DND-41 (cell line): ENCODE measurements at regions not wholly inside any gene's neighbourhood (a gene's known extent, or its start where the extent isn't known, plus 50 kb on each side); places are given as distances from the start of the nearest gene placed in this dataset.
"Not testable (repeated sequence)": the region's sequence is repeated elsewhere in the genome, so short reads cannot be mapped to it uniquely, and the experiment has no call there.

Source experiments
- ATAC-seq: fragments of 200-7000 bp; cut with Tn5 transposase; 3 replicates; pipeline ENCODE4 v1.9.1; 2021; ENCODE audit warnings: low read depth; ENCODE audit not compliant: insufficient read depth
- DNase-seq: peaks from one replicate; pipeline ENCODE4 v3.0.0-alpha.2; 2020
- H2AFZ ChIP-seq: 2 replicates; pipeline ENCODE4 v1.6.0; 2012; ENCODE audit warnings: low read depth, low read length
- H3K27ac ChIP-seq: 2 replicates; pipeline ENCODE4 v1.5.1; 2012; ENCODE audit warnings: low read length, inconsistent platforms
- H3K27me3 ChIP-seq: fragments of 200-600 bp; sonication (generic); 2 replicates; pipeline ENCODE4 v1.6.0; 2012; ENCODE audit warnings: low read length, mild to moderate bottlenecking, inconsistent platforms; ENCODE audit not compliant: insufficient read depth, poor library complexity
- H3K36me3 ChIP-seq: 2 replicates; pipeline ENCODE4 v1.5.1; 2012; ENCODE audit warnings: low read length, inconsistent platforms; ENCODE audit not compliant: insufficient read depth
- H3K4me1 ChIP-seq: 2 replicates; pipeline ENCODE4 v1.5.1; 2012; ENCODE audit warnings: mild to moderate bottlenecking, low read length; ENCODE audit not compliant: insufficient read depth
- H3K4me2 ChIP-seq: 2 replicates; pipeline ENCODE4 v1.6.0; 2012; ENCODE audit warnings: mild to moderate bottlenecking, moderate library complexity, low read length, inconsistent platforms; ENCODE audit not compliant: insufficient read depth
- H3K4me3 ChIP-seq, 2 experiments: fragments of 200-600 bp in 1 of 2; shearing (Covaris generic) in 1 of 2; 2 replicates each; pipeline ENCODE4 v1.5.1; 2012 to 2016; ENCODE audit warnings: inconsistent platforms in 2 of 2, low read length in 2 of 2, mild to moderate bottlenecking in 2 of 2, low read depth in 1 of 2, moderate library complexity in 1 of 2
- H3K79me2 ChIP-seq: 2 replicates; pipeline ENCODE4 v1.6.0; 2012; ENCODE audit warnings: low read length, inconsistent platforms; ENCODE audit not compliant: insufficient read depth
- H3K9ac ChIP-seq: 2 replicates; pipeline ENCODE4 v1.6.0; 2012; ENCODE audit warnings: low read depth, mild to moderate bottlenecking, inconsistent platforms, low read length, moderate library complexity
- H3K9me3 ChIP-seq: 2 replicates; pipeline ENCODE4 v1.5.1; 2012; ENCODE audit warnings: low read length, moderate library complexity, mild to moderate bottlenecking, inconsistent platforms; ENCODE audit not compliant: insufficient read depth, severe bottlenecking
- H4K20me1 ChIP-seq: 2 replicates; pipeline ENCODE4 v1.6.0; 2012; ENCODE audit warnings: low read length; ENCODE audit not compliant: insufficient read depth
- EZH2 ChIP-seq: IDR thresholded peaks from 3 replicates; pipeline ENCODE4 v1.6.1; 2012; ENCODE audit warnings: borderline replicate concordance, low read depth, mild to moderate bottlenecking, moderate library complexity, low read length, inconsistent platforms; ENCODE audit not compliant: severe bottlenecking
- TF ChIP-seq, protein P1 (sequence below): IDR thresholded peaks from 2 replicates; pipeline ENCODE4 v1.5.1; 2012; ENCODE audit warnings: borderline replicate concordance, low read length, moderate library complexity, mild to moderate bottlenecking; ENCODE audit not compliant: poor library complexity, severe bottlenecking; ENCODE audit errors: extremely low read depth

- Histone ChIP-seq H3K4me1 (no peaks in the 10 kb centered on the region), H2AFZ (no peak overlapping the region), H3K27ac (no peak overlapping the region), H3K9ac (no peak overlapping the region), H3K4me2 (no peak overlapping the region), H3K9me3 (no peaks in the 10 kb centered on the region), H3K36me3 (no peaks in the 10 kb centered on the region), H3K27me3 (peaks cover 3% of the 10 kb centered on the region), H3K79me2 (no peaks in the 10 kb centered on the region), H3K4me3 (no peak overlapping the region), H4K20me1 (no peaks in the 10 kb centered on the region)
- ATAC-seq (no peak), DNase-seq (no peak)
- TF ChIP-seq, protein P1, sequence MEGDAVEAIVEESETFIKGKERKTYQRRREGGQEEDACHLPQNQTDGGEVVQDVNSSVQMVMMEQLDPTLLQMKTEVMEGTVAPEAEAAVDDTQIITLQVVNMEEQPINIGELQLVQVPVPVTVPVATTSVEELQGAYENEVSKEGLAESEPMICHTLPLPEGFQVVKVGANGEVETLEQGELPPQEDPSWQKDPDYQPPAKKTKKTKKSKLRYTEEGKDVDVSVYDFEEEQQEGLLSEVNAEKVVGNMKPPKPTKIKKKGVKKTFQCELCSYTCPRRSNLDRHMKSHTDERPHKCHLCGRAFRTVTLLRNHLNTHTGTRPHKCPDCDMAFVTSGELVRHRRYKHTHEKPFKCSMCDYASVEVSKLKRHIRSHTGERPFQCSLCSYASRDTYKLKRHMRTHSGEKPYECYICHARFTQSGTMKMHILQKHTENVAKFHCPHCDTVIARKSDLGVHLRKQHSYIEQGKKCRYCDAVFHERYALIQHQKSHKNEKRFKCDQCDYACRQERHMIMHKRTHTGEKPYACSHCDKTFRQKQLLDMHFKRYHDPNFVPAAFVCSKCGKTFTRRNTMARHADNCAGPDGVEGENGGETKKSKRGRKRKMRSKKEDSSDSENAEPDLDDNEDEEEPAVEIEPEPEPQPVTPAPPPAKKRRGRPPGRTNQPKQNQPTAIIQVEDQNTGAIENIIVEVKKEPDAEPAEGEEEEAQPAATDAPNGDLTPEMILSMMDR, result no peak
- TF ChIP-seq EZH2, result no peak
These were observed 304.1 kb downstream of the SH3GL2 start for GRCh38 chr9:17882688-17883594.

- H3K4me3 ChIP-seq, result no peak overlapping the region
- no peak overlapping the region for H3K27ac ChIP-seq
- no peak for ATAC-seq
These were observed 309.2 kb downstream of the SH3GL2 start for GRCh38 chr9:17888066-17888465.

DNA sequence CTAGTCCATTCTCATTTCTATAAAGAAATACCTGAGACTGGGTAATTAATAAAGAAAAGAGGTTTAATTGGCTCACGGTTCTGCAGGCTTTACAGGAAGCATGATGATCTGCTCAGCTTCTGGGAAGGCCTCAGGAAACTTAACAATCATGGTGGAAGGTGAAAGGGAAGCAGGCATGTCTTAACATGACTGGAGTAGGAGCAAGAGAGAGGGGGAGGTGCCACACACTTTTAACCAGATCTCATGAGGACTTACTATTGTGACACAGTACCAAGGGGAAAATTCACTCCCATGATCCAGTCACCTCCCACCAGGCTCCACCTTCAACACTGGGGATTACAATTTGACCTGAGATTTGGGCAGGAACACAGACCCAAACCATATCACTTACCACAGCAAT lies 310.1 kb downstream of the SH3GL2 start:
- not testable (repeated sequence) for ATAC-seq, H3K9ac ChIP-seq, H2AFZ ChIP-seq, DNase-seq, H4K20me1 ChIP-seq, H3K27ac ChIP-seq, H3K4me1 ChIP-seq, H3K36me3 ChIP-seq, H3K27me3 ChIP-seq, H3K79me2 ChIP-seq, H3K9me3 ChIP-seq, H3K4me3 ChIP-seq, H3K4me2 ChIP-seq

More at GRCh38 chr9:17888066-17888465, 309.2 kb downstream of the SH3GL2 start:
- H3K4me2 ChIP-seq, result no peak overlapping the region
- no peak for DNase-seq
- H3K79me2 ChIP-seq, result no peaks in the 10 kb centered on the region
- no peaks in the 10 kb centered on the region for H3K36me3 ChIP-seq
- TF ChIP-seq, protein P1, result no peak
- no peak for TF ChIP-seq EZH2
- H2AFZ ChIP-seq, result no peak overlapping the region
- H3K9me3 ChIP-seq, result no peaks in the 10 kb centered on the region
- no peaks in the 10 kb centered on the region for H3K4me1 ChIP-seq
- peaks cover 3% of the 10 kb centered on the region for H3K27me3 ChIP-seq
- no peak overlapping the region for H3K9ac ChIP-seq
- H4K20me1 ChIP-seq, result no peaks in the 10 kb centered on the region

- no peaks in the 10 kb centered on the region for H3K27me3 ChIP-seq
- no peak overlapping the region for H3K4me2 ChIP-seq
- H3K9me3 ChIP-seq, result no peaks in the 10 kb centered on the region
- no peak overlapping the region for H3K4me3 ChIP-seq
- TF ChIP-seq EZH2, result no peak
- TF ChIP-seq, protein P1, result no peak
- DNase-seq (no peak), ATAC-seq (no peak)
- no peak overlapping the region for H3K27ac ChIP-seq
- no peaks in the 10 kb centered on the region for H3K79me2 ChIP-seq
- H3K36me3 ChIP-seq, result no peaks in the 10 kb centered on the region
- no peak overlapping the region for H2AFZ ChIP-seq
- no peak overlapping the region for H3K9ac ChIP-seq
- no peaks in the 10 kb centered on the region for H3K4me1 ChIP-seq
- H4K20me1 ChIP-seq, result no peaks in the 10 kb centered on the region
These were observed 315.8 kb downstream of the SH3GL2 start for GRCh38 chr9:17894501-17895160.
